Endodermal cell (in vitro differentiated cells): ENCODE measurements at regions not wholly inside any gene's neighbourhood (a gene's known extent, or its start where the extent isn't known, plus 50 kb on each side); places are given as distances from the start of the nearest gene placed in this dataset.
"Not testable (repeated sequence)": the region's sequence is repeated elsewhere in the genome, so short reads cannot be mapped to it uniquely, and the experiment has no call there.

Source experiments
- DNase-seq: peaks from one replicate; pipeline ENCODE4 v3.0.0-alpha.2; 2017
- H3K27ac ChIP-seq: 2 replicates; pipeline ENCODE4 v1.5.1; 2013; ENCODE audit warnings: mild to moderate bottlenecking, low read depth, low read length, moderate library complexity
- H3K27me3 ChIP-seq: 2 replicates; pipeline ENCODE4 v1.6.1; 2013; ENCODE audit warnings: mild to moderate bottlenecking, low read length, moderate library complexity; ENCODE audit not compliant: insufficient read depth, control insufficient read depth, poor library complexity, severe bottlenecking
- H3K36me3 ChIP-seq: 2 replicates; pipeline ENCODE4 v1.7.0; 2013; ENCODE audit warnings: mild to moderate bottlenecking, low read length, moderate library complexity; ENCODE audit not compliant: control insufficient read depth, insufficient read depth
- H3K4me1 ChIP-seq: one replicate; pipeline ENCODE4 v1.7.0; 2013; ENCODE audit warnings: low read length; ENCODE audit not compliant: control insufficient read depth, insufficient read depth
- H3K4me3 ChIP-seq: 2 replicates; pipeline ENCODE4 v1.5.1; 2013; ENCODE audit warnings: mild to moderate bottlenecking, low read length, moderate library complexity
- H3K9ac ChIP-seq: 2 replicates; pipeline ENCODE4 v1.6.1; 2013; ENCODE audit warnings: mild to moderate bottlenecking, low read length, moderate library complexity; ENCODE audit not compliant: poor library complexity, severe bottlenecking; ENCODE audit errors: extremely low read depth
- H3K9me3 ChIP-seq: 2 replicates; pipeline ENCODE4 v1.6.1; 2013; ENCODE audit warnings: mild to moderate bottlenecking, low read length, moderate library complexity; ENCODE audit not compliant: control insufficient read depth
- H3K27ac Mint-ChIP-seq: 2 replicates; pipeline ENCODE4 v1.8.0; 2020; ENCODE audit warnings: mixed read lengths
- H3K27me3 Mint-ChIP-seq: 2 replicates; pipeline ENCODE4 v1.8.0; 2021; ENCODE audit warnings: mild to moderate bottlenecking, mixed read lengths; ENCODE audit not compliant: insufficient read depth
- H3K36me3 Mint-ChIP-seq: 2 replicates; pipeline ENCODE4 v1.8.0; 2020; ENCODE audit warnings: low read depth, mixed read lengths
- H3K4me1 Mint-ChIP-seq: 2 replicates; pipeline ENCODE4 v1.8.0; 2020; ENCODE audit warnings: mixed read lengths
- H3K4me3 Mint-ChIP-seq: 2 replicates; pipeline ENCODE4 v1.8.0; 2020; ENCODE audit warnings: mild to moderate bottlenecking, moderate library complexity, mixed read lengths
- H3K9me3 Mint-ChIP-seq: 2 replicates; pipeline ENCODE4 v1.8.0; 2020; ENCODE audit warnings: mild to moderate bottlenecking, mixed read lengths
- WGBS, 2 experiments: methylation state at CpG; one replicate each; pipeline versions ENCODE4 v1.1.5 to v1.1.7; 2013; ENCODE audit warnings: missing lambda C conversion rate in 2 of 2, mixed read lengths in 1 of 2; ENCODE audit not compliant: insufficient coverage in 1 of 2, insufficient read length in 1 of 2; 5-methylcytosine and 5-hydroxymethylcytosine counted together
- TF ChIP-seq, protein P1 (sequence below): fragments of 200-600 bp; sonication (generic); conservative IDR thresholded peaks from 2 replicates; pipeline ENCODE4 v1.5.0; 2021; ENCODE audit warnings: antibody characterized with exemption, mild to moderate bottlenecking

DNA sequence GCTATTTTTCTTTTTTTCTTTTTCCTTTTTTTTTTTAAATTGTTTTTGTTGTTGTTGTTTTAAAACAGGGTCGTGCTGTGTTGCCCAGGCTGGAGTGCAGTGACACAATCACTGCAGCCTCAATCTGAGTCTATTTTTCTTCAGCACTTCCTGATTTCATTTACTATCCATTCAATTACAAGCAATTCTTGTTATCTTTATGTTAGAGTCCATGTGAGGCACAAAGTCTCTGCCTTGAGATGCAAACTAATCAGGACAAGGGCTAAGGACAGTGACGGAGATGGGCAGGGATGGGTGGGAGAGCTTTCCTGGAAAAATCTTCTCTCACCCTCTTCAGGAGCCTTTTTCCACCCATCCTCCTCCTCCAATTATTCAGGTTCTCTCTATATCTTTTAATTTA lies 157.3 kb upstream of the AUTS2 start:
- H3K4me3 Mint-ChIP-seq = no peak overlapping the region
- no peak overlapping the region for H3K4me3 ChIP-seq
- peaks cover 4% of the 10 kb centered on the region for H3K36me3 Mint-ChIP-seq
- H3K27me3 ChIP-seq = no peaks in the 10 kb centered on the region
- H3K9me3 ChIP-seq = peaks cover 25% of the 10 kb centered on the region
- no peaks in the 10 kb centered on the region for H3K27me3 Mint-ChIP-seq
- H3K9me3 Mint-ChIP-seq = peaks cover 31% of the 10 kb centered on the region
- H3K36me3 ChIP-seq = no peaks in the 10 kb centered on the region
- no peak overlapping the region for H3K27ac ChIP-seq
- TF ChIP-seq, protein P1, sequence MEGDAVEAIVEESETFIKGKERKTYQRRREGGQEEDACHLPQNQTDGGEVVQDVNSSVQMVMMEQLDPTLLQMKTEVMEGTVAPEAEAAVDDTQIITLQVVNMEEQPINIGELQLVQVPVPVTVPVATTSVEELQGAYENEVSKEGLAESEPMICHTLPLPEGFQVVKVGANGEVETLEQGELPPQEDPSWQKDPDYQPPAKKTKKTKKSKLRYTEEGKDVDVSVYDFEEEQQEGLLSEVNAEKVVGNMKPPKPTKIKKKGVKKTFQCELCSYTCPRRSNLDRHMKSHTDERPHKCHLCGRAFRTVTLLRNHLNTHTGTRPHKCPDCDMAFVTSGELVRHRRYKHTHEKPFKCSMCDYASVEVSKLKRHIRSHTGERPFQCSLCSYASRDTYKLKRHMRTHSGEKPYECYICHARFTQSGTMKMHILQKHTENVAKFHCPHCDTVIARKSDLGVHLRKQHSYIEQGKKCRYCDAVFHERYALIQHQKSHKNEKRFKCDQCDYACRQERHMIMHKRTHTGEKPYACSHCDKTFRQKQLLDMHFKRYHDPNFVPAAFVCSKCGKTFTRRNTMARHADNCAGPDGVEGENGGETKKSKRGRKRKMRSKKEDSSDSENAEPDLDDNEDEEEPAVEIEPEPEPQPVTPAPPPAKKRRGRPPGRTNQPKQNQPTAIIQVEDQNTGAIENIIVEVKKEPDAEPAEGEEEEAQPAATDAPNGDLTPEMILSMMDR = no peak
- DNase-seq = no peak
- H3K9ac ChIP-seq = no peak overlapping the region
- no peak overlapping the region for H3K27ac Mint-ChIP-seq
- H3K4me1 Mint-ChIP-seq = peaks cover 16% of the 10 kb centered on the region
- WGBS, 2 experiments = 83 to 93% methylated on average over 1 to 2 of the region's 2 CpGs
- peaks cover 4% of the 10 kb centered on the region for H3K4me1 ChIP-seq

DNA sequence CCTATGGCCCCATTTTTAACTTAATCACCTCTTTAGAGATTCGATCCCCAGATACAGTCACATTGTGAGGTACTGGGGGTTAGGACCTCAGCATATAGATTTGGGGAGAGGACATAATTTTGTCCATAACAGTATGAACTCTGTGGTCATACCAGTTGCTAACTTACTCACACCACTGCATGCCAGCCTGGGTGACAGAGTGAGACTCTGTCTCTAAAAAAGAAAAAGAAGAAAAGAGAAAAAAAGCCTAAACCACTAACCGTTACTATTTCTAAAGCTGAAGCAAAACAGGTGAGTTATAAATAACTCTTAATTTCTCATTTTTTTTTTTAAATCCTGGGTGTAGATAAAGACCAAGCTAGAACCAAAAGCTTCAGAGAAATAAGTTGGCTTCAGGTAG lies 155.1 kb upstream of the AUTS2 start:
- Mint-ChIP-seq H3K27me3 (peaks cover 4% of the 10 kb centered on the region), H3K27ac (no peak overlapping the region), H3K4me3 (no peak overlapping the region)

DNA sequence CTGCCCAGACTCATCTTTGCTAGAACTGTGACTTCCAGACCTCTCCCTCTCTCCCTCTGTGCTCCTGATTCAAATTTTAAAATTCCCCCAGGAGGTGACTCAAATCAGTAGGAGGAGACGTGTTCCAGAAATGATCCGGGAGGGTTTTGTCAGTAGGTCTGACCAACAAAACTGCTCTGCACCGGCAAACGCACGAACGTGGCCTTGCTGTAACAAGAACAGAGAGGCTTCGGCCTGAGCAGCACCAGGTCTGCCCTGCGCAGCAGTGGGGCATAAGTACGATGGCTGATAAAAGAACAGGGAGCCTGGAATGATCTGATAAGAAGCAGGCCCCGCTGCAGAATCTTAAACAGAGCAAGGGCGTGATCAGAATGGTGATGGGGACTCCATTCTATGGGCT lies 152.7 kb upstream of the AUTS2 start:
- WGBS, 2 experiments = 93 to 96% methylated on average over 8 to 11 of the region's 11 CpGs
- no peak for DNase-seq
- Mint-ChIP-seq H3K27ac (no peak overlapping the region), H3K27me3 (peaks cover 4% of the 10 kb centered on the region), H3K36me3 (peaks cover 4% of the 10 kb centered on the region), H3K4me1 (peaks cover 35% of the 10 kb centered on the region), H3K4me3 (no peak overlapping the region), H3K9me3 (peaks cover 31% of the 10 kb centered on the region)
- no peak overlapping the region for H3K27ac ChIP-seq
- H3K9ac ChIP-seq = no peak overlapping the region
- no peaks in the 10 kb centered on the region for H3K36me3 ChIP-seq
- TF ChIP-seq, protein P1 = no peak
- no peak overlapping the region for H3K4me3 ChIP-seq
- H3K4me1 ChIP-seq = peaks cover 4% of the 10 kb centered on the region
- no peaks in the 10 kb centered on the region for H3K27me3 ChIP-seq
- H3K9me3 ChIP-seq = peaks cover 16% of the 10 kb centered on the region

More for the DNA sequence above, 155.1 kb upstream of the AUTS2 start:
- WGBS, 2 experiments = 86% methylated on average over 1 of the region's 2 CpGs; no CpG with 5 or more reads in 1 of the 2 experiments
- Histone ChIP-seq H3K9ac (no peak overlapping the region), H3K4me3 (no peak overlapping the region), H3K27me3 (no peaks in the 10 kb centered on the region), H3K36me3 (no peaks in the 10 kb centered on the region), H3K27ac (no peak overlapping the region), H3K4me1 (peaks cover 4% of the 10 kb centered on the region), H3K9me3 (peaks cover 25% of the 10 kb centered on the region)
- H3K9me3 Mint-ChIP-seq = peaks cover 31% of the 10 kb centered on the region
- no peak for DNase-seq
- TF ChIP-seq, protein P1 = no peak
- H3K36me3 Mint-ChIP-seq = peaks cover 4% of the 10 kb centered on the region
- peaks cover 23% of the 10 kb centered on the region for H3K4me1 Mint-ChIP-seq

DNA sequence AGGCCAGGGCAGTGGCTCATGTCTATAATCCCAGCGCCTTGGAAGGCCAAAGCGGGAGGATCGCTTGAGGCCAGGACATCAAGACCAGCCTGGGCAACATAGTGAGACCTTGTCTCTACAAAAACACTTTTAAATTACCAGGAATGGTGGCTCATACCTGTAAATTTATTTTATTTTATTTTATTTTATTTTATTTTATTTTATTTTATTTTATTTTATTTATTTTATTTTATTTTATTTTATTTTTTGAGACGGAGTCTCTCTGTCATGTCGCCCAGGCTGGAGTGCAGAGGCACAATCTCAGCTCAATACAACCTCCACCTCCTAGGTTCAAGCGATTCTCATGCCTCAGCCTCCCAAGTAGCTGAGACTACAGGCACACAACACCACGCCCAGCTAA lies 152.1 kb upstream of the AUTS2 start:
- DNase-seq, H3K9ac ChIP-seq, H3K27ac Mint-ChIP-seq, H3K36me3 Mint-ChIP-seq, H3K27me3 Mint-ChIP-seq, H3K4me3 ChIP-seq, H3K36me3 ChIP-seq, H3K27me3 ChIP-seq, H3K4me1 ChIP-seq, H3K4me3 Mint-ChIP-seq, H3K27ac ChIP-seq: not testable (repeated sequence)
- H3K9me3 ChIP-seq = peaks cover 14% of the 10 kb centered on the region
- 92 to 97% methylated on average over 4 to 7 of the region's 7 CpGs for WGBS, 2 experiments
- H3K4me1 Mint-ChIP-seq = peaks cover 41% of the 10 kb centered on the region
- peaks cover 31% of the 10 kb centered on the region for H3K9me3 Mint-ChIP-seq
